K562 (cell line): ENCODE measurements at regions not wholly inside any gene's neighbourhood (a gene's known extent, or its start where the extent isn't known, plus 50 kb on each side); places are given as distances from the start of the nearest gene placed in this dataset.
A peak's percentile ranks its signal among the peaks of the same experiment; 100 is the strongest.

Experiments used
- ATAC-seq: fragments of 200-7000 bp; cut with Tn5 transposase; 3 replicates; pipeline ENCODE4 v1.9.1; 2020; ENCODE audit warnings: moderate library complexity
- BruUV-seq: library from RNA; stranded (reverse); fragments of 400-500 nt; replicated peaks from 2 replicates; lab custom pipeline; 2021; lab: Mats Ljungman, UMichigan
- CTCF ChIA-PET: fragments of 300-600 bp; formaldehyde crosslinking; extraction: SDS; loops from one replicate; lab custom pipeline; 2021; ENCODE audit warnings: low intra/inter-chr PET ratio; lab: Yijun Ruan, JAX
- POLR2A ChIA-PET: fragments of 300-600, 350-650 bp; sonication (Branson Sonifier 250); formaldehyde crosslinking; extraction: SDS; loops from one replicate; lab custom pipeline; 2021; ENCODE audit warnings: antibody characterized with exemption, inconsistent platforms; lab: Yijun Ruan, JAX
- DNase-seq, 4 experiments: peaks; one replicate each; pipeline versions ENCODE4 v3.0.0 to v3.0.0-alpha.2; 2011 to 2018; ENCODE audit warnings: low spot score in 3 of 4, mixed read lengths in 3 of 4; ENCODE audit errors: extremely low read depth in 1 of 4
- FAIRE-seq: peaks from 2 replicates; lab custom pipeline; 2011; peaks lifted over from hg19 to GRCh38; lab: Jason Lieb, UNC
- H2AFZ ChIP-seq: 2 replicates; pipeline ENCODE4 v1.6.0; 2011; ENCODE audit warnings: low read depth, low read length, control low read depth, inconsistent platforms
- H3K27ac ChIP-seq: fragments of 200-600 bp; 3 replicates; pipeline ENCODE4 v1.8.0; 2011; ENCODE audit warnings: low read depth, mild to moderate bottlenecking, control low read depth, inconsistent platforms, low read length, moderate library complexity, mixed read lengths; ENCODE audit errors: extremely low read depth
- H3K27me3 ChIP-seq, 2 experiments: fragments of 300-600 bp in 1 of 2; 2 replicates in 1 of 2; 3 replicates in 1 of 2; pipeline versions ENCODE4 v1.6.0 to v1.8.0; 2011; ENCODE audit warnings: inconsistent platforms in 2 of 2, low read length in 2 of 2, mild to moderate bottlenecking in 1 of 2, mixed read lengths in 1 of 2, moderate library complexity in 1 of 2; ENCODE audit not compliant: control insufficient read depth in 2 of 2, insufficient read depth in 2 of 2
- H3K36me3 ChIP-seq: fragments of 300-600 bp; 3 replicates; pipeline ENCODE4 v1.8.0; 2011; ENCODE audit warnings: mild to moderate bottlenecking, low read length, inconsistent platforms; ENCODE audit not compliant: control insufficient read depth, insufficient read depth
- H3K4me1 ChIP-seq, 2 experiments: fragments of 200-600 bp in 1 of 2; replicated peaks in 1 of 2; 2 replicates in 1 of 2; 3 replicates in 1 of 2; pipeline versions ENCODE4 v1.5.1 to v1.8.0; 2011; ENCODE audit warnings: inconsistent platforms in 2 of 2, low read length in 2 of 2, mild to moderate bottlenecking in 1 of 2, mixed read lengths in 1 of 2, moderate library complexity in 1 of 2; ENCODE audit not compliant: control insufficient read depth in 2 of 2, insufficient read depth in 2 of 2
- H3K4me2 ChIP-seq: 2 replicates; pipeline ENCODE4 v1.6.1; 2011; ENCODE audit warnings: low read length, control low read depth, inconsistent platforms, mixed read lengths; ENCODE audit not compliant: insufficient read depth
- H3K4me3 ChIP-seq: fragments of 200-600 bp; sonication (generic), shearing (Covaris generic); 2 replicates; pipeline ENCODE4 v1.5.1; 2016; ENCODE audit warnings: control low read depth, inconsistent platforms
- H3K79me2 ChIP-seq: fragments of 200-600 bp; 3 replicates; pipeline ENCODE4 v1.8.0; 2011; ENCODE audit warnings: low read length, inconsistent platforms; ENCODE audit not compliant: control insufficient read depth, insufficient read depth
- H3K9ac ChIP-seq, 2 experiments: 2 replicates each; pipeline versions ENCODE4 v1.6.0 to v1.6.1; 2011; ENCODE audit warnings: low read depth in 2 of 2, low read length in 2 of 2, control low read depth in 1 of 2, inconsistent platforms in 1 of 2, mild to moderate bottlenecking in 1 of 2, mixed read lengths in 1 of 2; ENCODE audit not compliant: insufficient read depth in 1 of 2
- H3K9me1 ChIP-seq: one replicate; pipeline ENCODE4 v1.6.0; 2011; ENCODE audit warnings: inconsistent platforms, mild to moderate bottlenecking, low read length, moderate library complexity; ENCODE audit not compliant: control insufficient read depth, insufficient read depth
- H3K9me3 ChIP-seq: replicated peaks from 2 replicates; pipeline ENCODE4 v1.5.1; 2011; ENCODE audit warnings: low read depth, low read length, inconsistent platforms; ENCODE audit not compliant: control insufficient read depth, insufficient read depth
- H4K20me1 ChIP-seq: replicated peaks from 2 replicates; pipeline ENCODE4 v1.6.1; 2011; ENCODE audit warnings: low read length, inconsistent platforms, mixed read lengths; ENCODE audit not compliant: control insufficient read depth, insufficient read depth
- ATF7 ChIP-seq: fragments of 450-650 bp; IDR thresholded peaks from 2 replicates; pipeline ENCODE4 v1.7.1; 2014; ENCODE audit warnings: mild to moderate bottlenecking, moderate library complexity
- JUND ChIP-seq, 2 experiments: IDR thresholded peaks; 2 replicates in 1 of 2; 3 replicates in 1 of 2; pipeline ENCODE4 v1.6.1; 2011; ENCODE audit warnings: borderline replicate concordance in 2 of 2, low read depth in 2 of 2, low read length in 2 of 2, improper control_type of control experiment in 1 of 2, missing biosample characterization in 1 of 2, missing genetic modification characterization in 1 of 2, missing genetic modification reagents in 1 of 2
- WGBS: fragments of 100-300 bp; shearing (Covaris generic); methylation state at CpG from one replicate; pipeline ENCODE4 v1.1.6; 2016; ENCODE audit warnings: low coverage, mixed read lengths; ENCODE audit not compliant: insufficient coverage; ENCODE audit errors: missing lambda C conversion rate; 5-methylcytosine and 5-hydroxymethylcytosine counted together
- in situ Hi-C: fragments of 300-500 bp; cut with MboI; formaldehyde crosslinking; loops from 4 replicates; pipeline ENCODE4 v1.15.0; 2018; ENCODE audit warnings: inconsistent platforms, mixed read lengths
- intact Hi-C: fragments of 100-400 bp; cut with micrococcal nuclease; formaldehyde crosslinking; loops from 2 replicates; pipeline ENCODE4 v1.14.2; 2022
- TF ChIP-seq, protein P1 (sequence below): fragments of 450-650 bp; IDR thresholded peaks from 2 replicates; pipeline ENCODE4 v1.6.1; 2014; ENCODE audit warnings: low read depth, mild to moderate bottlenecking, moderate library complexity, borderline replicate concordance
- TF ChIP-seq, protein P2 (sequence below), 2 experiments: fragments of 450-650 bp in 1 of 2; sonication (generic) in 1 of 2; formaldehyde crosslinking in 1 of 2; IDR thresholded peaks in 1 of 2; conservative IDR thresholded peaks in 1 of 2; 2 replicates each; pipeline versions ENCODE4 v1.6.1 to v1.8.1; 2016 to 2023; ENCODE audit warnings: mild to moderate bottlenecking in 2 of 2, moderate library complexity in 2 of 2, inconsistent platforms in 1 of 2, missing genetic modification reagents in 1 of 2

DNA sequence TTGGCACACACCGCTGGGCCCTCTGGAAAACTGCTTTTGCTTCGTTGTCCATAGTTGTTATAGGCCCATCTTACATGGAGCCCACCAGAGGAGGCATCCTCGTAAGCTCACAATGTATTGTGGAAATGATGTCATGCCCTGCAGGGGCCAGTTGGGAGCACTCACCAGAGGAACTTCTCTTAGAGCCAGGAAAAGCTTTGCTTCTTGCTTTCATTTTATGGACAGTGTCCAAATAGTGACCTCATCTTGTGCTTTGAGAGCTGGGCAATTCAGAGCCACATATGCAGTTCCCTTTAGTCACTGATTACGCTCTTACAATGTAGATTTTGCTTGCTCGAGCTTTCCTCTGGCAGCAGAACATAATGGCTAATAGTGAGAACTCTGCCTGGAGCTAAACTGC is 275.6 kb downstream of the AACS start:
- Histone ChIP-seq H3K79me2 (no peaks in the 10 kb centered on the region), H3K9me1 (no peaks in the 10 kb centered on the region), H3K9me3 (no peaks in the 10 kb centered on the region), H3K4me2 (no peak overlapping the region), H3K27me3 (peaks cover 0 to 11% of the 10 kb centered on the region in 2 experiments; a peak in 2 of 5 replicates), H2AFZ (no peak overlapping the region), H3K27ac (no peak overlapping the region), H4K20me1 (no peaks in the 10 kb centered on the region), H3K36me3 (no peaks in the 10 kb centered on the region), H3K4me1 (no peaks in the 10 kb centered on the region), H3K9ac (no peak overlapping the region), H3K4me3 (no peak overlapping the region)
- TF ChIP-seq, protein P1, sequence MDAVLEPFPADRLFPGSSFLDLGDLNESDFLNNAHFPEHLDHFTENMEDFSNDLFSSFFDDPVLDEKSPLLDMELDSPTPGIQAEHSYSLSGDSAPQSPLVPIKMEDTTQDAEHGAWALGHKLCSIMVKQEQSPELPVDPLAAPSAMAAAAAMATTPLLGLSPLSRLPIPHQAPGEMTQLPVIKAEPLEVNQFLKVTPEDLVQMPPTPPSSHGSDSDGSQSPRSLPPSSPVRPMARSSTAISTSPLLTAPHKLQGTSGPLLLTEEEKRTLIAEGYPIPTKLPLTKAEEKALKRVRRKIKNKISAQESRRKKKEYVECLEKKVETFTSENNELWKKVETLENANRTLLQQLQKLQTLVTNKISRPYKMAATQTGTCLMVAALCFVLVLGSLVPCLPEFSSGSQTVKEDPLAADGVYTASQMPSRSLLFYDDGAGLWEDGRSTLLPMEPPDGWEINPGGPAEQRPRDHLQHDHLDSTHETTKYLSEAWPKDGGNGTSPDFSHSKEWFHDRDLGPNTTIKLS, result no peak
- TF ChIP-seq ATF7 (peak; percentile 59), JUND (IDR thresholded peaks at IDR 0.05; ENCODE audit: borderline replicate concordance, low read depth, low read length) (peak; percentile 32; the same call in 1 of the 2 replicates), JUND (tag; IDR thresholded peaks at IDR 0.05; ENCODE audit: borderline replicate concordance, low read depth, low read length) (peak; percentile 68; the same call in 2 of the 3 replicates)
- TF ChIP-seq, protein P2, sequence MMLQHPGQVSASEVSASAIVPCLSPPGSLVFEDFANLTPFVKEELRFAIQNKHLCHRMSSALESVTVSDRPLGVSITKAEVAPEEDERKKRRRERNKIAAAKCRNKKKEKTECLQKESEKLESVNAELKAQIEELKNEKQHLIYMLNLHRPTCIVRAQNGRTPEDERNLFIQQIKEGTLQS (IDR thresholded peaks at IDR 0.05), result peak; percentile 39
- TF ChIP-seq, protein P2 (CRISPR knock-in tag; conservative IDR thresholded peaks at IDR 0.05), result no peak
- FAIRE-seq (no peak), ATAC-seq (peak; percentile 26; the same call in 1 of the 3 replicates), DNase-seq (no peak)
- in situ Hi-C loops (no loop called here), intact Hi-C loops (no loop called here)
- WGBS, result 3% methylated on average over 5 of the region's 5 CpGs
- BruUV-seq, result no TSS peak
- CTCF ChIA-PET, result no interaction called here
- POLR2A ChIA-PET, result interaction anchor here (0.7 kb wide), 1 partner anchor 46 kb away, joined by 3 read pairs; no protein-coding TSS in a partner anchor
